ENCODE measurements at regions not wholly inside any gene's neighbourhood (a gene's known extent, or its start where the extent isn't known, plus 50 kb on each side); places are given as distances from the start of the nearest gene placed in this dataset.
"Not testable (repeated sequence)": the region's sequence is repeated elsewhere in the genome, so short reads cannot be mapped to it uniquely, and the experiment has no call there.

DNA sequence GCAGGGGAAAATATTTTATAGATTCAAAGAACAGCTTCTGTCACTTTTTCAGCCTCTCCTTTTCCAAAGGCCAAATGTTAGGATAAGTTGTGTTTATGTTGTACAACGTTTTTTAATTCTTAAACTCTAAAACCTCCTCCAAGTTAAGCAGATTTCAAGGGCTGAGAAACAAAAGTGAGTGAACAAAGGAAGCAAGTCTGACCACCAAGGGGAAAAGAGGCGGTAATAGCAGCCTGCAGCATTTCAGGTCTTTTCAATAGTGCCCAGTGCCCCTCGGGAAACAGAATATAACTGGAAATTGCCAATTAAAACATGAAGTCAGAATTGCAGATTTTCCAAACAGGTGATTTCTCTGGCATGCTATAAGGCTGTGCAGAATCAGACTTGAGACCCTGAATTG lies 510.0 kb upstream of the HTR2C start:
- 17 to 23% methylated on average over 3 of the region's 3 CpGs for WGBS, 2 donors

GRCh38 chrX:114071412-114071811 lies 512.5 kb upstream of the HTR2C start:
- peaks cover 0 to 24% of the 10 kb centered on the region in 2 donors for H3K27me3 ChIP-seq
- no peak overlapping the region for H3K4me3 ChIP-seq
- WGBS, 2 donors: 87 to 96% methylated on average over 4 to 5 of the region's 5 CpGs
- H3K36me3 ChIP-seq: no peaks in the 10 kb centered on the region
- H3K27ac ChIP-seq: no peak overlapping the region
- TF ChIP-seq POLR2A (IDR thresholded peaks at IDR 0.05): no peak
- H3K9me3 ChIP-seq: no peaks in the 10 kb centered on the region
- no peak for DNase-seq (ENCODE audit: low spot score in 2 of 2)
- H3K4me1 ChIP-seq: no peaks in the 10 kb centered on the region

More for the DNA sequence above, 510.0 kb upstream of the HTR2C start:
- H3K4me3 ChIP-seq: no peak overlapping the region
- H3K27me3 ChIP-seq: peaks cover 0 to 24% of the 10 kb centered on the region in 2 donors
- H3K9me3 ChIP-seq: no peaks in the 10 kb centered on the region
- H3K4me1 ChIP-seq: no peaks in the 10 kb centered on the region
- no peak for DNase-seq (ENCODE audit: low spot score in 2 of 2)
- H3K27ac ChIP-seq: no peak overlapping the region
- TF ChIP-seq, protein P1, sequence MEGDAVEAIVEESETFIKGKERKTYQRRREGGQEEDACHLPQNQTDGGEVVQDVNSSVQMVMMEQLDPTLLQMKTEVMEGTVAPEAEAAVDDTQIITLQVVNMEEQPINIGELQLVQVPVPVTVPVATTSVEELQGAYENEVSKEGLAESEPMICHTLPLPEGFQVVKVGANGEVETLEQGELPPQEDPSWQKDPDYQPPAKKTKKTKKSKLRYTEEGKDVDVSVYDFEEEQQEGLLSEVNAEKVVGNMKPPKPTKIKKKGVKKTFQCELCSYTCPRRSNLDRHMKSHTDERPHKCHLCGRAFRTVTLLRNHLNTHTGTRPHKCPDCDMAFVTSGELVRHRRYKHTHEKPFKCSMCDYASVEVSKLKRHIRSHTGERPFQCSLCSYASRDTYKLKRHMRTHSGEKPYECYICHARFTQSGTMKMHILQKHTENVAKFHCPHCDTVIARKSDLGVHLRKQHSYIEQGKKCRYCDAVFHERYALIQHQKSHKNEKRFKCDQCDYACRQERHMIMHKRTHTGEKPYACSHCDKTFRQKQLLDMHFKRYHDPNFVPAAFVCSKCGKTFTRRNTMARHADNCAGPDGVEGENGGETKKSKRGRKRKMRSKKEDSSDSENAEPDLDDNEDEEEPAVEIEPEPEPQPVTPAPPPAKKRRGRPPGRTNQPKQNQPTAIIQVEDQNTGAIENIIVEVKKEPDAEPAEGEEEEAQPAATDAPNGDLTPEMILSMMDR (IDR thresholded peaks at IDR 0.05): no peak
- TF ChIP-seq EP300 (IDR thresholded peaks at IDR 0.05): no peak
- no peak for TF ChIP-seq POLR2A (IDR thresholded peaks at IDR 0.05)
- H3K36me3 ChIP-seq: no peaks in the 10 kb centered on the region

- no peaks in the 10 kb centered on the region for H3K4me1 ChIP-seq
- 59 to 83% methylated on average over 4 of the region's 4 CpGs for WGBS, 2 donors
Observed at GRCh38 chrX:114065577-114066223, 518.2 kb upstream of the HTR2C start.

DNA sequence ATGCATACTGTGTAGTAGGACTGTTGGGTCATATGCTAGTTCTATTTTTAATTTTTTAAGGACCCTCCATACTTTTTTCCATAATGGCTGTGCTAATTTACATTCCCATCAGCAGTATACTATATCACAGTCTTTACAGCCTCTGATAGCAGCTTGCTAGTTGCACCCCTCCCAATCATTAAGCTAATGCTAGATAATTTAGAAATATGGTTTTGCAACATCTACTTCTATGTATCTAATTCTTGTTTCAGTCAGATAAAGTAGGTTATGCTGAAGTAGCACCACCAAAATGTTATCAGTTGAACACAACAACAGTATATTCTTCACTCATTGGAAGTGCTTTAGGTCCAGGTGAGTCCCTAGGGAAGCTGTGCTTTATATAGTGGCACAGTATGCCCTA lies 522.7 kb upstream of the HTR2C start:
- no peak overlapping the region for H3K27ac ChIP-seq
- no peak overlapping the region for H3K4me3 ChIP-seq
- no peak for DNase-seq (ENCODE audit: low spot score in 2 of 2)
- H3K9me3 ChIP-seq: no peaks in the 10 kb centered on the region
- TF ChIP-seq EP300 (IDR thresholded peaks at IDR 0.05) (no peak), POLR2A (IDR thresholded peaks at IDR 0.05) (no peak)
- TF ChIP-seq, protein P1 (IDR thresholded peaks at IDR 0.05): no peak
- peaks cover 0 to 4% of the 10 kb centered on the region in 2 donors for H3K27me3 ChIP-seq
- H3K4me1 ChIP-seq: no peaks in the 10 kb centered on the region
- no peaks in the 10 kb centered on the region for H3K36me3 ChIP-seq

More at GRCh38 chrX:114065577-114066223, 518.2 kb upstream of the HTR2C start:
- Histone ChIP-seq H3K27me3 (peaks cover 0 to 4% of the 10 kb centered on the region in 2 donors), H3K27ac (no peak overlapping the region), H3K4me3 (no peak overlapping the region), H3K36me3 (no peaks in the 10 kb centered on the region), H3K9me3 (no peaks in the 10 kb centered on the region)
- TF ChIP-seq EP300 (IDR thresholded peaks at IDR 0.05): no peak
- TF ChIP-seq, protein P1 (IDR thresholded peaks at IDR 0.05): no peak
- no peak for TF ChIP-seq POLR2A (IDR thresholded peaks at IDR 0.05)
- no peak for DNase-seq (ENCODE audit: low spot score in 2 of 2)

DNA sequence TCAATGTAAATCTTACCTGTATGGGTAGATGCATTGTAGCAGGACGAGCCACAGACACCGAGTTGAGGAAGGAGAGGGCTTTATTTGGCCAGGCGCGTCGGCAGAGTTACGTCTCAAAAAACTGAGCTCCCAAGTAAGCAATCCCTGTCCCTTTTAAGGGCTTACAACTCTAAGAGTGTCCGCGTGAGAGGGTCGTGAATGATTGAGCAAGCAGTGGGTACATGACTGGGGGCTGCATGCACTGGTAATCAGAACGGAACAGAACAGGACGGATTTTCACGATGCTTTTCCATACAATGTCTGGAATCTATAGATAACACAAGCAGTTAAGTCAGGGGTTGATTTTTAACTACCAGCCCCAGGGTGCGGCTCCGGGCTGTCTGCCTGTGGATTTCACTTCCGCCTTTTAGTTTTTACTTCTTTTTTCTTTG lies 524.9 kb upstream of the HTR2C start:
- TF ChIP-seq EP300 (IDR thresholded peaks at IDR 0.05) (no peak), POLR2A (IDR thresholded peaks at IDR 0.05) (no peak)
- TF ChIP-seq, protein P1 (IDR thresholded peaks at IDR 0.05): no peak
- no peaks in the 10 kb centered on the region for H3K36me3 ChIP-seq
- DNase-seq (ENCODE audit: low spot score in 2 of 2): no peak
- no peaks in the 10 kb centered on the region for H3K9me3 ChIP-seq
- 74 to 79% methylated on average over 15 of the region's 15 CpGs for WGBS, 2 donors
- peaks cover 0 to 4% of the 10 kb centered on the region in 2 donors for H3K27me3 ChIP-seq
- H3K4me1 ChIP-seq: no peaks in the 10 kb centered on the region
- H3K4me3 ChIP-seq: no peak overlapping the region
- no peak overlapping the region for H3K27ac ChIP-seq

DNA sequence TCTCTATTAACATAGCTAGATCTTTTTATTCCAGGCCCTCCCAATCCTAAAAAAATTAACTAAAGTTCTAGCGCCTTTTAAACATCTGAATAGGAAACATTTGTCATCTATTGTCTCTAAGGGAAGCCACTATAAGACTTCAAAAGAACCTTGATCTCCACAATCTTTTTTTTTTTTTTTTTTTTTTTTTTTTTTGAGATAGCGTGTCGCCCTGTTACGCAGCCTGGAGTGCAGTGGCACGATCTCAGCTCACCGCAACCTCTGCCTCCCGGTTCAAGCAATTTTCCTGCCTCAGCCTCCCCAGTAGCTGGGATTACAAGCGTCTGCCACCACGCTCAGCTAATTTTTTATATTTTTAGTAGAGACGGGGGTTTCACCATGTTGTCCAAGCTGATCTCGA lies 526.5 kb upstream of the HTR2C start:
- H3K9me3 ChIP-seq; H3K4me3 ChIP-seq; DNase-seq (ENCODE audit: low spot score in 2 of 2); H3K36me3 ChIP-seq; H3K27me3 ChIP-seq; H3K4me1 ChIP-seq; H3K27ac ChIP-seq: not testable (repeated sequence)
- WGBS, 2 donors: 83 to 97% methylated on average over 11 of the region's 11 CpGs

Measured in tibial nerve (tissue), 4 donors.